HG03045 (cell line): ENCODE measurements at regions not wholly inside any gene's neighbourhood (a gene's known extent, or its start where the extent isn't known, plus 50 kb on each side); places are given as distances from the start of the nearest gene placed in this dataset.
"Not testable (repeated sequence)": the region's sequence is repeated elsewhere in the genome, so short reads cannot be mapped to it uniquely, and the experiment has no call there.

Experiments used
- ATAC-seq: cut with Tn5 transposase; IDR thresholded peaks from one replicate; pipeline ENCODE4 v1.9.1; 2021; ENCODE audit warnings: mild to moderate bottlenecking, moderate library complexity; ENCODE audit not compliant: unreplicated experiment

DNA sequence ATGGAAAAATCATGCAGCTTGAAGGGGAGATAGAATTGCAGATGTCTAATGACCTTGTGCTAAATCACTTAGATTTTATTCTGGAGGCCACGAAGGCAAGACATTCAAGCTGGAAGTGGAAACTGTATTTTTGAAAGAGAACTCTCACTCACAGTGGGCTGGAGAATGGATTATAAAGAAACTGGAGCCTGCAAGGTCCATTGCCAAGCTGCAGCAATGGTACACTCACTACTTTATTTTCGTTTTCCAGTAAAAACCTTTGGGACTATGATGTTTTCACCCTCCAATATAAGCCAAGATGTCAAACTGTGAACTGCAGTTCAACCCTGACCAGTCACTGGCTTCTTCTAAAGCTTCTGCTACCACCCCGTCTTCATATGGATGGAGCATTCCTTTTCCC is 62.0 kb downstream of the SKIDA1 start:
- ATAC-seq: no peak

GRCh38 chr10:21458126-21458871 is 67.2 kb downstream of the SKIDA1 start:
- no peak for ATAC-seq

DNA sequence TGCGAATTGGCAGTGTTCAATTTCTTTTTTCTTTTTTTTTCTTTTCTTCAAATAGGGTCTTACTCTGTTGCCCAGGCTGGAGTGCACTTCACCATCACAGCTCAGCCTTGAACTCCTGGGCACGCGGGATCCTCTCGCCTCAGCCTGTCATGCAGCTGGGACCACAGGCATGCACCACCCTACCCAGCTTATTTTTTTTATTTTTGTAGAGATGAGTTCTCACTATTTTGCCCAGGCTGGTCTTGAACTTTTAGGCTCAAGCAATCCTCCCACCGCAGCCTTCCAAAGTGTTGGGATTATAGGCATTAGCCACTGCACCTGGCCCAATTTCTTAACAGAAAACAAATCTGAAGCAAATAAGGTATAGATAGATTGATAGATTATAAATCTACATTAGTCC is 69.3 kb downstream of the SKIDA1 start:
- no peak for ATAC-seq

GRCh38 chr10:21452203-21452602 is 73.3 kb downstream of the SKIDA1 start:
- ATAC-seq: no peak

DNA sequence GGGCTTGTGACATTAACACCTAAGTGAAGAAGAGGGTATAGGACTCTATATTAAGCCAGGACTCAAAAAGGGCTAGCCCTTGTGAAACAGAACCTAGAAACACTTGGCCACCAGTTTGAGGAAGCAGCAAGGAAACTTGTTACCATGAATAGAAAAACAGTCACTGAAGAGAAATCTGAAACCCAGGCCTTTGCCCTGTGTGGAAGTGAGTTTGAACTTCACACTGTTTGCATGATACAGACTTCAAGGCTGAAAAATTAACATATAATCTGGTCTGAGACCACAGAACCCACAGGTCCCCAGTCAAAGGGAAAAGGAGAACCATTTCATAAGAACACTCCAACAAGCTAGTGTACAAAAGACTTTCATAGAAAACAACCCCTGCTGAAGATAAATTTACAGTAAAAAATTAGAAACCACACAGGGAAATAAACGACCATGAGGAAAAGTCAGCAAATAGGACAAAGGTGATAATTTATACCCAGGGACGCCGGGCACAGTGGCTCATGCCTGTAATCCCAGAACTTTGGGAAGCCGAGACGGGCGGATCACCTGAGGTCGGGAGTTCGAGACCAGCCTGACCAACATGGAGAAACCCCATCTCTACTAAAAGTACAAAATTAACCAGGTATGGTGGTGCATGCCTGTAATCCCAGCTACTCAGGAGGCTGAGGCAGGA is 76.1 kb downstream of the SKIDA1 start:
- no peak for ATAC-seq

- no peak for ATAC-seq
These were observed 80.3 kb downstream of the SKIDA1 start for GRCh38 chr10:21445163-21445562.

GRCh38 chr10:21441625-21442024 is 83.9 kb downstream of the SKIDA1 start:
- no peak for ATAC-seq

- not testable (repeated sequence) for ATAC-seq
These were observed 86.6 kb downstream of the SKIDA1 start for GRCh38 chr10:21438914-21439313.

- ATAC-seq: no peak
These were observed 87.6 kb downstream of the SKIDA1 start for GRCh38 chr10:21437770-21438382.

DNA sequence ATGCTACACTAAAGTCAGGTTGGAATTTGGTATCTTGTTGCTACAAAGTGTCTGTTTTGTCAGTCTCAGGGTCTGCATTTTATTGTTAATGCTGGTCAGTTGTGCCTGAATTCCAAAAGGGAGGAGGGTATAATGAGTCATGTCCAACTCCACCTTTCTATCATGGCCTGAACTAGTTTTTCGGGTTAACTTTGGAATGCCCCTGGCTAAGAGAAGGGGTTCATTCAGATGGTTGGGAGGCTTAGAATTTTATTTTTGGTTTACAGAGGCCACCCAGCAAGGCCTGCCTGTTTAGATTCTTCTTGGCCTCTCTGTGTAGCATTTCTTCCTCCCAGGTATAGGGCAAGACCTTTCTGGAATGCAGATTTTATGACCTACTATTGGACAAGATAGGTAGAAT is 93.2 kb downstream of the SKIDA1 start:
- ATAC-seq: no peak

DNA sequence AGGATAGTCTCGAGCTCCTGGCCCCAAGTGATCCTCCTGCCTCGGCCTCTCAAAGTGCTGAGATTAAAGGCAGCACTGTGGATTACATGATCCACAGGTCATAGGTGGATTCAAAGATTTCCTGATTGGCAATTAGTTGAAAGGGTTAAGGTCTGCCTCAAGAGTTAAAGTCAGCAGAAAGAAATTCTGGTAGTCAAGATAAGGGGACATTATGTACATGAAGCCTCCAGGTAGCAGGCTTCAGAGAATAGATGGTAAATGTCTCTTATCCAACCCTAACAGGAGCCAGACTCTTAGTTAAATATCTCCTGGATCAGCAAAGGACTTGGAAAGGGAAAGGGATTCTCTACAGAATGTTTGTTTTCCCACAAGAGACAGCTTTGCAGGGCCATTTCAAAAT is 93.7 kb downstream of the SKIDA1 start:
- ATAC-seq: no peak

DNA sequence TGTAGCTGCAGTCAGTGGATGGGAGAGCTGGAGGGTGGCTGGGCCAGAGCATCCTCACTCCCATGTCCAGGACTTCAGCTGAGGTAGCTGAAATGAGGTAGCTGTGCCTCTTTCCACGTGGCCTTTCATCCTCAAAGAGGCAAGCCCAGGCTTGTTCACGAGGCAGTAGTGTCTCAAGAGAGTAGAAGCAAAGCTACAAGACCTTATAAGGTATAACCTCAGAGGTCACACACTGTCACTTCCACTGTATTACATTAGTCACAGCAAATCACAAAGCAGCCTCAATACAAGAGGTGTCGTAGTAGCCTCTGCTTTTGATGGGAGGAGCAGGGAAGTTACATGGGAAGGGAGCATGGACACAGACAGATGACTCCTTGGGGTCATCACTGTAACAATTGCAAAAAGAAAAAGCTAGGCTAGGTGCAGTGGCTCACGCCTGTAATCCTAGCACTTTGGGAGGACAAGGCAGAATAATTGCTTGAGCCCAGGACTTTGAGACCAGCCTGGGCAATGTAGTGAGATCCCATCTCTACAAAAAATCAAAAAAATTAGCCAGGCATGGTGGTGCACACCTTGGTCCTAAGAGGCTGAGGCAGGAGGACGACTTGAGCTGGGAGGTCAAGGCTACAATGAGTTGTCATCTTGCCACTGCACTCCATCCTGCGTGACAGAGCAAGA is 97.5 kb downstream of the SKIDA1 start:
- ATAC-seq: no peak

DNA sequence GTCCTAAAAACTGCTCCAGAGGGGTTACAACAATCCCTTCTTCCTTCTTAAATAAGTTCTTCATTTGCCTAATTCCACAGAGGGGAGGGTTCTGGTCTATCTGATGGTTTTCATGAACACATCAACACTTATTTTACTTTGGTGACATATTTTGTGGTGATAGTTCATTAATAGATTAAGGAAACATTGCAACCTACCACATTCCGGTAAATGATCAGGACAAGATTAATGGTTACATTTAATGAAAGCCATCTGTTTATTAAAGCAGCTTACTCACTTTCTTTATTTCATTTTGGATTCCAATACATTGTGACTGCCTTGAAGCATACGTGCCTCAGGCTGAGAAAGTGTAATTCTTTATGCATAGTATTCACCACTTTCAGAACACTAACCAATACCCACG is 101.0 kb downstream of the SKIDA1 start:
- ATAC-seq: no peak

DNA sequence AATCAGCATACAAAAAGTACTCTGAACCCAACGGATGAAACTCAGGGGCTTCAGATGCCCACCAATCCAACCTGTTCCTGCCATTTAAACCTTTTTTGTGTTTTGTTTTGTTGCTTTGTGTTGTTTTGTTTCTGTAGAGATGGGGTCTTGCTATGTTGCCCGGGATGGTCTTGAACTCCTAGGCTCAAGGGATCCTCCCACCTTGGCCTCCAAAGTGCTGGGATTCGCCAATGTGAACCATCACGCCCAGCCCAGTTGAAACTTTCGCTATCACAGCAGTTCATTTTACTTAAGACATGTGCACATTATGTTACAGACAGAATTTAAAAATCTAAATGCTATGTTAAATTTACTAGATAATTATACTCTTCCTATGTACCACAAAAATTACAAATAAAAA is 101.6 kb downstream of the SKIDA1 start:
- no peak for ATAC-seq

DNA sequence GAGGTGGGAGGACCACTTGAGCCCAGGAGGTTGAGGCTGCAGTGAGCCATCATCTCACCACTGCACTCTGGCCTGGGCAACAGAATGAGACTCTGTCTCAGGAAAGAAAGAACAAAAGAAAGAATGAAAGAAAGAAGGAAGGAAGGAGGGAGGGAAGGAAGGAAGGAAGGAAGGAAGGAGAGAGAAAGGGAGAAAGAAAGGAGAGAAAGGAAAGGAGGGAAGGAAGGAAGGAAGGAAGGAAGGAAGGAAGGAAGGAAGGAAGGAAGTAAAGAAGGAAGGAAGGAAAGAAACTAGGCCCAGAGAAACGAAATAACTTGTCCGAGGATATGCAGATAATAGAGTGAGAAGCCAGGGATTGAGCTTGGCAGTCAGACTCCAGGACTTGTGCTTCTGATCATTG is 102.1 kb downstream of the SKIDA1 start:
- ATAC-seq: no peak

DNA sequence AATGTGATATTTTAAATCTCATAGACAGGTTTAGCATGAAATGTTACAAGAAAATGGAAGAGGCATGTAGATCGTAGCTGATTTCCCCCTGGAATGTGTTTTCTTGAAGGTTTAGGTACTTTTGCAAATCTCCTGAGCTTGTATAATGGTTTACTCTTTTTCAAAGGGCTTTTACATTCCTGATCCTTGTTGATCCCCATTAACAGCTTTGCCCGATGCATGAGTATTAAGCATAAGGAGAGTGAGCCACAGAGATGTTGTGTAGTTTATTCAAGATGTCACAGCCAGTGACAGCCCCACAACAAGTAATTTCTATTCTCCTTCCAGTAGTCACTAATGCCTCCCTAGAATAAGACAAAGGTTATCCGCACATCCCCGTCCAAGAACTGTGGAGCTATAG is 103.7 kb downstream of the SKIDA1 start:
- no peak for ATAC-seq

GRCh38 chr10:21421016-21421415 is 104.5 kb downstream of the SKIDA1 start:
- ATAC-seq: no peak

DNA sequence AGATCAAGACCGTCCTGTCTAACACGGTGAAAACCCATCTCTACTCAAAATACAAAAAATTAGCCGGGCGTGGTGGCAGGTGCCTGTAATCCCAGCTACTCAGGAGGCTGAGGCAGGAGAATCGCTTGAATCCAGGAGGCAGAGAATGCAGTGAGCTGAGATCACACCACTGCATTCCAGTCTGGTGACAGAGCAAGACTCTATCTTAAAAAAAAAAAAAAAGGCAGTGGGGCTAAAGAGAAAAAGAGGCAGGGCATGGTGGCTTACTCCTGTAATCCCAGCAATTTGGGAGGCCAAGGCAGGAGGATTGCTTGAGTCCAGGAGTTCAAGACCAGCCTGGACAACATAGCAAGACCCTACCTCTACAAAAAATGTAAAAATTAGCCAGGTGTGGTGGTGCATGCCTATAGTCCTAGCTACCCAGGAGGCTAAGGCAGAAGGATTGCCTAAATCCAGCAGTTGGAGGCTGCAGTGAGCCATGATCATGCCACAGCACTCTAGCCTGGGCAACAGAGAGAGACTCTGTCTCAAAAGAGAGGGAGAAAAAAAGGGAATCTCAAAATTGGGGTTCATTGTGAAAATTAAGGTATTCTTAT is 106.4 kb downstream of the SKIDA1 start:
- not testable (repeated sequence) for ATAC-seq

- ATAC-seq: no peak
These were observed 108.2 kb downstream of the SKIDA1 start for GRCh38 chr10:21417172-21417712.

- ATAC-seq: no peak
These were observed 111.8 kb downstream of the SKIDA1 start for GRCh38 chr10:21413680-21414079.

GRCh38 chr10:21413268-21413667 is 112.2 kb downstream of the SKIDA1 start:
- no peak for ATAC-seq
